ENCODE measurements at regions not wholly inside any gene's neighbourhood (a gene's known extent, or its start where the extent isn't known, plus 50 kb on each side); places are given as distances from the start of the nearest gene placed in this dataset.

DNA sequence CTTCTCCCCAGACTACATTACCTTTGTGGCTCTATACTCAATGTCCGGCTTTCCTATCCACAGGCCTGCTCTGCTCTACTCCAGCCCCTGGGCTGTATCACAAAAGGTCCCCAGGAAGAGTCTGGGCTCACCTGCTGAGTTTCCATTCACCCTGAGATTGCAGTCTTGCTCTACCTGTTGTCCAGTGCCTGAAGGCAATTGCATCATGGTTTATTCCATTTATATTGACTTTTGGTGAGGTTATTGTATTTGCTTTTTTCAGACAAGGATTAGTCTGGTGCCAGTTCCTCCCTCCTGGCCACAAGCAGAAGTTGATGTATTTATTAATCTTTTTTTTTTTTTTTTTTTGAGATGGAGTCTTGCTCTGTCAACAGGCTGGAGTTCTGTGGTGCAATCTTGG is 273.1 kb downstream of the XPNPEP1 start:
- H3K27ac ChIP-seq (ENCODE audit: low read length in 2 of 2): no peak overlapping the region
- ATAC-seq (ENCODE audit: low read depth) (no peak), DNase-seq (no peak)
- H2AFZ ChIP-seq (ENCODE audit: insufficient read depth, low read depth, low read length, poor library complexity, severe bottlenecking): no peak overlapping the region
- H4K20me1 ChIP-seq (ENCODE audit: control insufficient read depth, insufficient read depth, low read length, poor library complexity, severe bottlenecking): no peaks in the 10 kb centered on the region
- TF ChIP-seq CTCF (IDR thresholded peaks at IDR 0.05) (no peak), EZH2 (IDR thresholded peaks at IDR 0.05; ENCODE audit: borderline replicate concordance, insufficient read depth, low read depth, low read length, poor library complexity, severe bottlenecking) (no peak)
- intact Hi-C loops (cut with micrococcal nuclease): no loop called here
- no peak overlapping the region for H3K27ac Mint-ChIP-seq
- POLR2A ChIA-PET: no interaction called here
- peaks cover 0 to 3% (median 0%) of the 10 kb centered on the region in 4 experiments for H3K27me3 ChIP-seq (replicated peaks in 1 of 4; ENCODE audit: control extremely low read depth in 1 of 4, control insufficient read depth in 3 of 4, insufficient read depth in 4 of 4, low read length in 3 of 4)
- 82% methylated on average over 1 of the region's 1 CpG for WGBS (ENCODE audit: insufficient coverage)
- no peaks in the 10 kb centered on the region for H3K27me3 Mint-ChIP-seq
- H3K9me3 Mint-ChIP-seq (ENCODE audit: insufficient read depth): no peaks in the 10 kb centered on the region
- peaks cover 0 to 3% (median 0%) of the 10 kb centered on the region in 3 donors for H3K9me3 ChIP-seq (ENCODE audit: control extremely low read depth in 1 of 3, control insufficient read depth in 2 of 3, insufficient read depth in 1 of 3, low read length in 2 of 3)
- H3K4me1 Mint-ChIP-seq: no peaks in the 10 kb centered on the region
- no peaks in the 10 kb centered on the region for H3K36me3 ChIP-seq (replicated peaks in 1 of 2; ENCODE audit: control extremely low read depth in 1 of 2, control insufficient read depth in 1 of 2, extremely low read depth in 1 of 2, insufficient read depth in 2 of 2, low read length in 1 of 2)
- H3K4me2 ChIP-seq (replicated peaks; ENCODE audit: low read depth, low read length, poor library complexity, severe bottlenecking): no peak overlapping the region
- CTCF ChIA-PET: no interaction called here
- no peaks in the 10 kb centered on the region for H3K79me2 ChIP-seq (ENCODE audit: control insufficient read depth, insufficient read depth, low read length)
- no peak overlapping the region for H3K4me3 ChIP-seq (ENCODE audit: control extremely low read depth in 1 of 5, extremely low read depth in 1 of 5, insufficient read depth in 1 of 5, low read depth in 2 of 5, low read length in 4 of 5)
- H3K9ac ChIP-seq (ENCODE audit: low read length): no peak overlapping the region
- no peaks in the 10 kb centered on the region for H3K4me1 ChIP-seq (ENCODE audit: control insufficient read depth in 2 of 2, insufficient read depth in 2 of 2, low read length in 2 of 2)
- no peak overlapping the region for H3K4me3 Mint-ChIP-seq

- H3K9me3 Mint-ChIP-seq (ENCODE audit: insufficient read depth): no peaks in the 10 kb centered on the region
- Histone ChIP-seq H3K4me3 (ENCODE audit: control extremely low read depth in 1 of 5, extremely low read depth in 1 of 5, insufficient read depth in 1 of 5, low read depth in 2 of 5, low read length in 4 of 5) (no peak overlapping the region), H3K9ac (ENCODE audit: low read length) (no peak overlapping the region), H3K79me2 (ENCODE audit: control insufficient read depth, insufficient read depth, low read length) (no peaks in the 10 kb centered on the region), H2AFZ (ENCODE audit: insufficient read depth, low read depth, low read length, poor library complexity, severe bottlenecking) (no peak overlapping the region), H3K4me1 (ENCODE audit: control insufficient read depth in 2 of 2, insufficient read depth in 2 of 2, low read length in 2 of 2) (no peaks in the 10 kb centered on the region), H3K27me3 (replicated peaks in 1 of 4; ENCODE audit: control extremely low read depth in 1 of 4, control insufficient read depth in 3 of 4, insufficient read depth in 4 of 4, low read length in 3 of 4) (peaks cover 0 to 3% (median 0%) of the 10 kb centered on the region in 4 experiments), H4K20me1 (ENCODE audit: control insufficient read depth, insufficient read depth, low read length, poor library complexity, severe bottlenecking) (no peaks in the 10 kb centered on the region), H3K36me3 (replicated peaks in 1 of 2; ENCODE audit: control extremely low read depth in 1 of 2, control insufficient read depth in 1 of 2, extremely low read depth in 1 of 2, insufficient read depth in 2 of 2, low read length in 1 of 2) (no peaks in the 10 kb centered on the region), H3K27ac (ENCODE audit: low read length in 2 of 2) (no peak overlapping the region), H3K4me2 (replicated peaks; ENCODE audit: low read depth, low read length, poor library complexity, severe bottlenecking) (no peak overlapping the region), H3K9me3 (ENCODE audit: control extremely low read depth in 1 of 3, control insufficient read depth in 2 of 3, insufficient read depth in 1 of 3, low read length in 2 of 3) (peaks cover 0 to 3% (median 0%) of the 10 kb centered on the region in 3 donors)
- 38% methylated on average over 2 of the region's 5 CpGs for WGBS (ENCODE audit: insufficient coverage)
- no peak for TF ChIP-seq EZH2 (IDR thresholded peaks at IDR 0.05; ENCODE audit: borderline replicate concordance, insufficient read depth, low read depth, low read length, poor library complexity, severe bottlenecking)
- no peak for TF ChIP-seq CTCF (IDR thresholded peaks at IDR 0.05)
- no peaks in the 10 kb centered on the region for H3K4me1 Mint-ChIP-seq
- H3K4me3 Mint-ChIP-seq: no peak overlapping the region
- no peak for ATAC-seq (ENCODE audit: low read depth)
- H3K27ac Mint-ChIP-seq: no peak overlapping the region
- DNase-seq: no peak
- CTCF ChIA-PET: no interaction called here
- no peaks in the 10 kb centered on the region for H3K27me3 Mint-ChIP-seq
- POLR2A ChIA-PET: no interaction called here
- intact Hi-C loops (cut with micrococcal nuclease): no loop called here
Observed at GRCh38 chr10:109647627-109648026, 275.7 kb downstream of the XPNPEP1 start.

Data from B cell (primary cell).